ENCODE measurements at regions not wholly inside any gene's neighbourhood (a gene's known extent, or its start where the extent isn't known, plus 50 kb on each side); places are given as distances from the start of the nearest gene placed in this dataset.

GRCh38 chr1:55285834-55286233 lies 70.7 kb upstream of the USP24 start:
- no peaks in the 10 kb centered on the region for H3K9me3 ChIP-seq (ENCODE audit: insufficient read depth, low read depth, low read length)
- H3K36me3 ChIP-seq (ENCODE audit: insufficient read depth, low read length): no peaks in the 10 kb centered on the region
- H3K4me2 ChIP-seq (ENCODE audit: low read depth, low read length, poor library complexity, severe bottlenecking): no peak overlapping the region
- H3K9me2 ChIP-seq (replicated peaks; ENCODE audit: low read depth, low read length): no peaks in the 10 kb centered on the region
- no peak overlapping the region for H3K4me3 ChIP-seq (ENCODE audit: low read length, poor library complexity, severe bottlenecking)
- H2AFZ ChIP-seq (ENCODE audit: low read length): no peak overlapping the region
- H3K4me1 ChIP-seq (ENCODE audit: insufficient read depth, low read length, poor library complexity, severe bottlenecking): no peaks in the 10 kb centered on the region
- H3K79me2 ChIP-seq (ENCODE audit: insufficient read depth, low read length): no peaks in the 10 kb centered on the region
- no peak for TF ChIP-seq EZH2phosphoT487 (IDR thresholded peaks at IDR 0.05; ENCODE audit: borderline replicate concordance)
- no peak for TF ChIP-seq CTCF (conservative IDR thresholded peaks at IDR 0.05; ENCODE audit: low read length)
- H3K9ac ChIP-seq (ENCODE audit: low read depth, low read length, poor library complexity, severe bottlenecking): no peak overlapping the region
- no peaks in the 10 kb centered on the region for H3K27me3 ChIP-seq (ENCODE audit: insufficient read depth, low read length, poor library complexity, severe bottlenecking)
- H4K20me1 ChIP-seq (ENCODE audit: insufficient read depth, low read length, poor library complexity, severe bottlenecking): no peaks in the 10 kb centered on the region
- no peaks in the 10 kb centered on the region for H3F3A ChIP-seq (ENCODE audit: low read depth)

- Histone ChIP-seq H3K4me3 (ENCODE audit: low read length, poor library complexity, severe bottlenecking) (no peak overlapping the region), H4K20me1 (ENCODE audit: insufficient read depth, low read length, poor library complexity, severe bottlenecking) (no peaks in the 10 kb centered on the region), H3K9me3 (ENCODE audit: insufficient read depth, low read depth, low read length) (no peaks in the 10 kb centered on the region), H3K9me2 (replicated peaks; ENCODE audit: low read depth, low read length) (no peaks in the 10 kb centered on the region), H3K4me1 (ENCODE audit: insufficient read depth, low read length, poor library complexity, severe bottlenecking) (no peaks in the 10 kb centered on the region), H3K36me3 (ENCODE audit: insufficient read depth, low read length) (no peaks in the 10 kb centered on the region), H3K4me2 (ENCODE audit: low read depth, low read length, poor library complexity, severe bottlenecking) (no peak overlapping the region), H3K9ac (ENCODE audit: low read depth, low read length, poor library complexity, severe bottlenecking) (no peak overlapping the region), H2AFZ (ENCODE audit: low read length) (no peak overlapping the region), H3F3A (ENCODE audit: low read depth) (no peaks in the 10 kb centered on the region), H3K79me2 (ENCODE audit: insufficient read depth, low read length) (no peaks in the 10 kb centered on the region), H3K27me3 (ENCODE audit: insufficient read depth, low read length, poor library complexity, severe bottlenecking) (no peaks in the 10 kb centered on the region)
- no peak for TF ChIP-seq EZH2phosphoT487 (IDR thresholded peaks at IDR 0.05; ENCODE audit: borderline replicate concordance)
- peak; percentile 70 for TF ChIP-seq CTCF (conservative IDR thresholded peaks at IDR 0.05; ENCODE audit: low read length)
These were observed 69.7 kb upstream of the USP24 start for GRCh38 chr1:55284856-55285255.

- Histone ChIP-seq H3K9ac (ENCODE audit: low read depth, low read length, poor library complexity, severe bottlenecking) (no peak overlapping the region), H3K4me3 (ENCODE audit: low read length, poor library complexity, severe bottlenecking) (no peak overlapping the region), H3K27me3 (ENCODE audit: insufficient read depth, low read length, poor library complexity, severe bottlenecking) (no peaks in the 10 kb centered on the region), H3K9me2 (replicated peaks; ENCODE audit: low read depth, low read length) (no peaks in the 10 kb centered on the region), H3K9me3 (ENCODE audit: insufficient read depth, low read depth, low read length) (no peaks in the 10 kb centered on the region), H3F3A (ENCODE audit: low read depth) (no peaks in the 10 kb centered on the region), H3K4me1 (ENCODE audit: insufficient read depth, low read length, poor library complexity, severe bottlenecking) (peaks cover 8% of the 10 kb centered on the region), H4K20me1 (ENCODE audit: insufficient read depth, low read length, poor library complexity, severe bottlenecking) (no peaks in the 10 kb centered on the region), H3K79me2 (ENCODE audit: insufficient read depth, low read length) (no peaks in the 10 kb centered on the region), H3K4me2 (ENCODE audit: low read depth, low read length, poor library complexity, severe bottlenecking) (no peak overlapping the region), H3K36me3 (ENCODE audit: insufficient read depth, low read length) (no peaks in the 10 kb centered on the region), H2AFZ (ENCODE audit: low read length) (no peak overlapping the region)
- TF ChIP-seq EZH2phosphoT487 (IDR thresholded peaks at IDR 0.05; ENCODE audit: borderline replicate concordance) (no peak), CTCF (conservative IDR thresholded peaks at IDR 0.05; ENCODE audit: low read length) (no peak)
These were observed 66.9 kb upstream of the USP24 start for GRCh38 chr1:55282058-55282457.

All from Loucy (cell line).